ENCODE measurements at regions not wholly inside any gene's neighbourhood (a gene's known extent, or its start where the extent isn't known, plus 50 kb on each side); places are given as distances from the start of the nearest gene placed in this dataset.

- intact Hi-C loops (cut with DNase I) = no loop called here
- DNase-seq (ENCODE audit: low spot score) = no peak
Observed at GRCh38 chr10:88023676-88024075, 160.3 kb downstream of the PTEN start.

- intact Hi-C loops (cut with DNase I) = no loop called here
Observed at GRCh38 chr10:88026031-88026430, 162.6 kb downstream of the PTEN start.

GRCh38 chr10:88027570-88027969, 164.1 kb downstream of the PTEN start:
- DNase-seq (ENCODE audit: low spot score) = no peak
- intact Hi-C loops (cut with DNase I) = no loop called here

More at GRCh38 chr10:88026031-88026430, 162.6 kb downstream of the PTEN start:
- DNase-seq (ENCODE audit: low spot score) = no peak

- intact Hi-C loops (cut with DNase I) = no loop called here
- no peak for DNase-seq (ENCODE audit: low spot score)
Observed at GRCh38 chr10:88028072-88028471, 164.6 kb downstream of the PTEN start.

GRCh38 chr10:88028654-88029053, 165.2 kb downstream of the PTEN start:
- no peak for DNase-seq (ENCODE audit: low spot score)

GRCh38 chr10:88032566-88032965, 169.1 kb downstream of the PTEN start:
- no peak for DNase-seq (ENCODE audit: low spot score)
- intact Hi-C loops (cut with DNase I) = no loop called here

More at GRCh38 chr10:88028654-88029053, 165.2 kb downstream of the PTEN start:
- intact Hi-C loops (cut with DNase I) = no loop called here

- intact Hi-C loops (cut with DNase I) = no loop called here
- DNase-seq (ENCODE audit: low spot score) = no peak
Observed at GRCh38 chr10:88033385-88033784, 170.0 kb downstream of the PTEN start.

GRCh38 chr10:88033793-88034192, 170.4 kb downstream of the PTEN start:
- no peak for DNase-seq (ENCODE audit: low spot score)
- intact Hi-C loops (cut with DNase I) = no loop called here

- intact Hi-C loops (cut with DNase I) = no loop called here
- no peak for DNase-seq (ENCODE audit: low spot score)
Observed at GRCh38 chr10:88036126-88036525, 172.7 kb downstream of the PTEN start.

- no peak for DNase-seq (ENCODE audit: low spot score)
- intact Hi-C loops (cut with DNase I) = no loop called here
Observed at GRCh38 chr10:88037623-88038022, 174.2 kb downstream of the PTEN start.

GRCh38 chr10:88038268-88038667, 174.8 kb downstream of the PTEN start:
- intact Hi-C loops (cut with DNase I) = no loop called here
- DNase-seq (ENCODE audit: low spot score) = no peak

GRCh38 chr10:88039496-88040200, 176.2 kb downstream of the PTEN start:
- intact Hi-C loops (cut with DNase I) = loop anchor here (10.0 kb wide), 1 partner anchor 215 kb away; no protein-coding TSS in a partner anchor
- no peak for DNase-seq (ENCODE audit: low spot score)

GRCh38 chr10:88041243-88042159, 178.1 kb downstream of the PTEN start:
- DNase-seq (ENCODE audit: low spot score) = no peak
- intact Hi-C loops (cut with DNase I) = loop anchor here (10.0 kb wide), 1 partner anchor 213 kb away; no protein-coding TSS in a partner anchor

GRCh38 chr10:88042160-88043100, 179.0 kb downstream of the PTEN start:
- no peak for DNase-seq (ENCODE audit: low spot score)
- intact Hi-C loops (cut with DNase I) = loop anchor here (10.0 kb wide), 1 partner anchor 212 kb away; no protein-coding TSS in a partner anchor

GRCh38 chr10:88045096-88045495, 181.7 kb downstream of the PTEN start:
- intact Hi-C loops (cut with DNase I) = loop anchor here (10.0 kb wide), 1 partner anchor 210 kb away; no protein-coding TSS in a partner anchor
- no peak for DNase-seq (ENCODE audit: low spot score)

- intact Hi-C loops (cut with DNase I) = loop anchor here (10.0 kb wide), 1 partner anchor 209 kb away; no protein-coding TSS in a partner anchor
- no peak for DNase-seq (ENCODE audit: low spot score)
Observed at GRCh38 chr10:88045656-88046415, 182.4 kb downstream of the PTEN start.

GRCh38 chr10:88047579-88047978, 184.2 kb downstream of the PTEN start:
- intact Hi-C loops (cut with DNase I) = loop anchor here (10.0 kb wide), 1 partner anchor 207 kb away; no protein-coding TSS in a partner anchor
- DNase-seq (ENCODE audit: low spot score) = no peak

- intact Hi-C loops (cut with DNase I) = loop anchor here (10.0 kb wide), 1 partner anchor 206 kb away; no protein-coding TSS in a partner anchor
- DNase-seq (ENCODE audit: low spot score) = no peak
Observed at GRCh38 chr10:88048312-88048711, 184.9 kb downstream of the PTEN start.

All from cardiac septum (tissue), 1 donor.